OCI-LY7 (cell line): ENCODE measurements at regions not wholly inside any gene's neighbourhood (a gene's known extent, or its start where the extent isn't known, plus 50 kb on each side); places are given as distances from the start of the nearest gene placed in this dataset.

Experiments
- BruUV-seq: library from RNA; stranded (reverse); fragments of 400-500 nt; replicated peaks from 2 replicates; lab custom pipeline; 2021; lab: Mats Ljungman, UMichigan
- CTCF ChIA-PET: fragments of 300-600 bp; sonication (Branson Sonifier 250); formaldehyde crosslinking; loops from one replicate; lab custom pipeline; 2022; ENCODE audit warnings: antibody characterized with exemption; ENCODE audit not compliant: unreplicated experiment; lab: Charles Lee
- POLR2A ChIA-PET: fragments of 300-600 bp; sonication (Branson Sonifier 250); formaldehyde crosslinking; loops from one replicate; lab custom pipeline; 2022; ENCODE audit warnings: antibody characterized with exemption; lab: Charles Lee
- DNase-seq: peaks from one replicate; pipeline ENCODE4 v3.0.0-alpha.2; 2015; ENCODE audit warnings: low spot score
- H2AFZ ChIP-seq: fragments of 200-600 bp; sonication (generic), shearing (Covaris generic); 2 replicates; pipeline ENCODE4 v1.6.1; 2014; ENCODE audit warnings: mild to moderate bottlenecking, antibody characterized with exemption, low read length, moderate library complexity
- H3K27ac ChIP-seq: fragments of 200-600 bp; sonication (generic); 2 replicates; pipeline ENCODE4 v1.5.1; 2014; ENCODE audit warnings: mixed run types, low read depth, mild to moderate bottlenecking, moderate library complexity, low read length, inconsistent platforms; ENCODE audit not compliant: poor library complexity, severe bottlenecking
- H3K36me3 ChIP-seq: fragments of 200-600 bp; sonication (generic); 2 replicates; pipeline ENCODE4 v1.6.1; 2014; ENCODE audit warnings: mild to moderate bottlenecking, antibody characterized with exemption, low read length, moderate library complexity, mixed read lengths; ENCODE audit not compliant: insufficient read depth
- H3K4me1 ChIP-seq: fragments of 200-600 bp; sonication (generic); 2 replicates; pipeline ENCODE4 v1.5.1; 2014; ENCODE audit warnings: mild to moderate bottlenecking, low read length; ENCODE audit not compliant: insufficient read depth, poor library complexity, severe bottlenecking
- H3K4me2 ChIP-seq: fragments of 200-600 bp; sonication (generic); 2 replicates; pipeline ENCODE4 v1.6.1; 2014; ENCODE audit warnings: mild to moderate bottlenecking, low read length
- H3K4me3 ChIP-seq: fragments of 200-600 bp; sonication (generic); 2 replicates; pipeline ENCODE4 v1.5.1; 2014; ENCODE audit warnings: mild to moderate bottlenecking, low read depth, low read length; ENCODE audit not compliant: poor library complexity, severe bottlenecking
- H3K79me2 ChIP-seq: fragments of 200-600 bp; sonication (generic); 2 replicates; pipeline ENCODE4 v1.6.1; 2016; ENCODE audit warnings: low read depth, mild to moderate bottlenecking, low read length, moderate library complexity, mixed read lengths; ENCODE audit not compliant: insufficient read depth
- H3K9me2 ChIP-seq: fragments of 200-600 bp; sonication (generic); 2 replicates; pipeline ENCODE4 v1.6.1; 2016; ENCODE audit warnings: mild to moderate bottlenecking, low read length, mixed read lengths; ENCODE audit not compliant: insufficient read depth
- H3K9me3 ChIP-seq: fragments of 200-600 bp; sonication (generic); 2 replicates; pipeline ENCODE4 v1.6.1; 2014; ENCODE audit warnings: mild to moderate bottlenecking, mixed run types, low read length, mixed read lengths
- H4K20me1 ChIP-seq: fragments of 200-600 bp; sonication (generic); 2 replicates; pipeline ENCODE4 v1.6.1; 2014; ENCODE audit warnings: mild to moderate bottlenecking, antibody characterized with exemption, low read length, moderate library complexity, mixed read lengths; ENCODE audit not compliant: insufficient read depth
- CTCF ChIP-seq: fragments of 200-600 bp; sonication (generic); conservative IDR thresholded peaks from 2 replicates; pipeline ENCODE4 v1.5.1; 2014; ENCODE audit warnings: mild to moderate bottlenecking, antibody characterized with exemption, low read length, moderate library complexity, mixed read lengths
- EZH2phosphoT487 ChIP-seq: fragments of 200-600 bp; sonication (generic); IDR thresholded peaks from 2 replicates; pipeline ENCODE4 v1.6.1; 2018; ENCODE audit warnings: low read depth, borderline replicate concordance, mild to moderate bottlenecking, mixed run types, antibody characterized with exemption, low read length, moderate library complexity, mixed read lengths
- intact Hi-C: fragments of 100-400 bp; cut with micrococcal nuclease; formaldehyde crosslinking; loops from one replicate; pipeline ENCODE4 v1.10.0; 2022; ENCODE audit not compliant: unreplicated experiment

DNA sequence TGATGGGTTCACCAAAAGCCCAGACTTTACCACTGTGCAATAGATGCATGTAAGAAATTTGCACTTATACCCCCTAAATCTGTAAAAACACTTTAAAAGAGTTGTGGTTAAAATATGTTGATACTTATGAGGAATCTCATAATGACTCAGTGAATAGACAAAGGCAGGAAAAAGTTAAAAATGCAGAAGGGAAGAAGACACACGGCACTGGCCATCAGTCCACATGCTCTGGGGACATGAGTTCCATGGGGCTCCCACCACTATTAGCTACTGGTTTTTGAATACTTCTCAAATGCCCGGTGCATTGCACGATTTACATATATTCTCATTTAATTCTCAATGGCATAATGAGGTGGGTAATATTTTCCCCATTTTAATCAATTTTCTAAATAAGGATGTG lies 59.3 kb upstream of the BLID start:
- Histone ChIP-seq H3K4me2 (no peak overlapping the region), H3K79me2 (no peaks in the 10 kb centered on the region)

DNA sequence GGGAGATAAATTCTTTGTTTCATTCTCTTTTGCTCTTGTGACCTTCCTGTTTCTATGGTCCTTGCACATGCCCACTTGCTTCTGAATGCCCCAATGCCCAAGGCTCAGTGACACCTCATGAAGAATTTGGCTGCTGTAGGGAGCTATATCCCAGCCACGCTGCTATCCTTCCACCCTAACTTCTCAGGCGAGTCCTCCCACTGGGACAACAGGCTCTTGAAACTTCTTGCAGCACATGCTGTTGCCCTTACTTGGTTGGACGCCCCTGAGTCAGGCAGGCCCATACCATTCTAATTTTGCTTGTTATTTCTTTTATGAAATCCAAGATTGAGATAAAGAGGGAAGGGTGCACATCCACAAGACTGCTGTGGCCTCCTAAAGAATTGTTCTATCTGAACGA lies 57.6 kb upstream of the BLID start:
- ChIA-PET POLR2A (no interaction called here), CTCF (no interaction called here)
- H3K4me2 ChIP-seq = no peak overlapping the region
- no TSS peak for BruUV-seq
- H3K4me1 ChIP-seq = no peaks in the 10 kb centered on the region
- TF ChIP-seq EZH2phosphoT487 (no peak), CTCF (no peak)
- no peaks in the 10 kb centered on the region for H4K20me1 ChIP-seq
- no peak for DNase-seq
- no peaks in the 10 kb centered on the region for H3K9me2 ChIP-seq
- H3K9me3 ChIP-seq = no peaks in the 10 kb centered on the region
- no peak overlapping the region for H3K4me3 ChIP-seq
- H3K79me2 ChIP-seq = no peaks in the 10 kb centered on the region
- no peak overlapping the region for H3K27ac ChIP-seq
- intact Hi-C loops = no loop called here
- no peak overlapping the region for H2AFZ ChIP-seq
- no peaks in the 10 kb centered on the region for H3K36me3 ChIP-seq

More for the DNA sequence above, 59.3 kb upstream of the BLID start:
- intact Hi-C loops = no loop called here
- H3K9me2 ChIP-seq = no peaks in the 10 kb centered on the region
- no peaks in the 10 kb centered on the region for H3K9me3 ChIP-seq
- POLR2A ChIA-PET = interaction anchor here (0.7 kb wide), 1 partner anchor 21 kb away, joined by 3 read pairs; no protein-coding TSS in a partner anchor
- H3K4me3 ChIP-seq = no peak overlapping the region
- H2AFZ ChIP-seq = no peak overlapping the region
- BruUV-seq = no TSS peak
- H4K20me1 ChIP-seq = no peaks in the 10 kb centered on the region
- H3K27ac ChIP-seq = no peak overlapping the region
- H3K36me3 ChIP-seq = no peaks in the 10 kb centered on the region
- DNase-seq = no peak
- TF ChIP-seq CTCF (no peak), EZH2phosphoT487 (no peak)
- CTCF ChIA-PET = no interaction called here
- H3K4me1 ChIP-seq = no peaks in the 10 kb centered on the region

DNA sequence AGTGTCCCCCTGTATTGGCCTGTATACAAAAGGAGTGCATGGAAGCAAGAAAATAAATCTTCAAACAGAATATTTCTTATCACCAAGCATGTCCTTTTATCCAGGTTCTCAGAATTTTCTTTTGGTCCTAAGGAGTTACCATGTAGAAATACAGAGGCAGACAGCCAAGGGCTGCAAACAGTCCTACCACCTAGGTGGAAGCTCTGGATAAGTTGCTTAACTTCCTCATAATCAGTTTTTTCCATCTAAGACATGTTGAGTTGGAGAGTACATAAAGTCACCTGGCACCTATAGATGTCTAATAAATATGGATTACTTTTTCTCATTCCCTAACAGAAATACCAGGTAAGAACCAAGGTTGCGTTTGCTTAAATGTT lies 57.0 kb upstream of the BLID start:
- Histone ChIP-seq H3K79me2 (no peaks in the 10 kb centered on the region), H3K9me2 (no peaks in the 10 kb centered on the region), H2AFZ (no peak overlapping the region), H3K4me2 (no peak overlapping the region), H3K27ac (no peak overlapping the region), H3K4me3 (no peak overlapping the region), H3K9me3 (no peaks in the 10 kb centered on the region), H3K4me1 (no peaks in the 10 kb centered on the region), H3K36me3 (no peaks in the 10 kb centered on the region), H4K20me1 (no peaks in the 10 kb centered on the region)
- TF ChIP-seq CTCF = no peak
- no peak for TF ChIP-seq EZH2phosphoT487
- ChIA-PET POLR2A (no interaction called here), CTCF (no interaction called here)
- no peak for DNase-seq
- BruUV-seq = no TSS peak
- intact Hi-C loops = no loop called here
